Skeletal muscle satellite cell (primary cell): ENCODE measurements at regions not wholly inside any gene's neighbourhood (a gene's known extent, or its start where the extent isn't known, plus 50 kb on each side); places are given as distances from the start of the nearest gene placed in this dataset.

ENCODE experiments used
- H3K27me3 ChIP-seq: 2 replicates; pipeline ENCODE4 v1.7.0; 2013; ENCODE audit warnings: low read length; ENCODE audit not compliant: control insufficient read depth, insufficient read depth
- H3K36me3 ChIP-seq: 2 replicates; pipeline ENCODE4 v1.7.0; 2013; ENCODE audit warnings: mild to moderate bottlenecking, control low read depth, low read length; ENCODE audit not compliant: insufficient read depth
- H3K4me1 ChIP-seq: 2 replicates; pipeline ENCODE4 v1.7.0; 2013; ENCODE audit warnings: low read length; ENCODE audit not compliant: control insufficient read depth, insufficient read depth
- H3K4me2 ChIP-seq: 2 replicates; pipeline ENCODE4 v1.7.0; 2013; ENCODE audit warnings: mild to moderate bottlenecking, low read length
- H3K4me3 ChIP-seq: 2 replicates; pipeline ENCODE4 v1.7.0; 2013; ENCODE audit warnings: low read length
- H3K9ac ChIP-seq: 2 replicates; pipeline ENCODE4 v1.7.0; 2013; ENCODE audit warnings: mild to moderate bottlenecking, low read depth, low read length, moderate library complexity
- H3K9me3 ChIP-seq: replicated peaks from 2 replicates; pipeline ENCODE4 v1.7.0; 2013; ENCODE audit warnings: mild to moderate bottlenecking, control low read depth, low read length

GRCh38 chr5:56612353-56612752 is 203.0 kb upstream of the MAP3K1 start:
- H3K9me3 ChIP-seq = no peaks in the 10 kb centered on the region
- H3K4me1 ChIP-seq = no peaks in the 10 kb centered on the region
- H3K9ac ChIP-seq = no peak overlapping the region
- H3K27me3 ChIP-seq = peaks cover 2% of the 10 kb centered on the region
- no peak overlapping the region for H3K4me3 ChIP-seq
- H3K36me3 ChIP-seq = no peaks in the 10 kb centered on the region
- H3K4me2 ChIP-seq = no peak overlapping the region

DNA sequence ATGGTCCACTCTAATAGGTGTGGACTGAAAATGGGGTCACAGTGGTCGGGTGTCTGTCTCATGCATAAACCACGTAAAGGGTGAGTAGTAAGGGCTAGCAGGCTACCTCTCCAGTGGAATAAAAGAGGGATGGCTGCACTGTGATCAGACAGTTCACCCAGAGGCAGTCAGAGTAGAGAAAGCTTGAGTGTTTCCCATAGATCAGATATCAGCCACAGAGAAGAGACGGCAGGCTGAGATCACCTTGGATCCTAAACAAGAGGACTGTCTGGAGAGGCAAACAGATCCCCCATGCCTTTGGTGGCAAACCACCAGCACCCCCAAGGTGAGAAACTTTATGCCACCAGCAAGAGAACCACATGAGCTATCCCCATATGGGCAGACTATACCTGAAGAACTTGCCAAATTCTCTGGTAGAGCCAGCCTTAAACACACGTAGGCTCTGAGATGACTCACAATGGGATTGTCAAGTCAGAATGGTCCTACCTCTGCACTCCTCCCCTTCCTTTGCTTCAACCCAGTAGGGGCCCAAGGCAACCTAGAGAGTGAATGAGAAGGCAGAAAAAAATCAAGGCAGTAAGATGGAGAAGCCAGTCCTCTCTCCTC is 205.2 kb upstream of the MAP3K1 start:
- H3K9me3 ChIP-seq = no peaks in the 10 kb centered on the region
- no peak overlapping the region for H3K9ac ChIP-seq
- no peaks in the 10 kb centered on the region for H3K4me1 ChIP-seq
- peaks cover 3% of the 10 kb centered on the region for H3K27me3 ChIP-seq
- H3K4me3 ChIP-seq = no peak overlapping the region
- no peaks in the 10 kb centered on the region for H3K36me3 ChIP-seq
- H3K4me2 ChIP-seq = no peak overlapping the region

DNA sequence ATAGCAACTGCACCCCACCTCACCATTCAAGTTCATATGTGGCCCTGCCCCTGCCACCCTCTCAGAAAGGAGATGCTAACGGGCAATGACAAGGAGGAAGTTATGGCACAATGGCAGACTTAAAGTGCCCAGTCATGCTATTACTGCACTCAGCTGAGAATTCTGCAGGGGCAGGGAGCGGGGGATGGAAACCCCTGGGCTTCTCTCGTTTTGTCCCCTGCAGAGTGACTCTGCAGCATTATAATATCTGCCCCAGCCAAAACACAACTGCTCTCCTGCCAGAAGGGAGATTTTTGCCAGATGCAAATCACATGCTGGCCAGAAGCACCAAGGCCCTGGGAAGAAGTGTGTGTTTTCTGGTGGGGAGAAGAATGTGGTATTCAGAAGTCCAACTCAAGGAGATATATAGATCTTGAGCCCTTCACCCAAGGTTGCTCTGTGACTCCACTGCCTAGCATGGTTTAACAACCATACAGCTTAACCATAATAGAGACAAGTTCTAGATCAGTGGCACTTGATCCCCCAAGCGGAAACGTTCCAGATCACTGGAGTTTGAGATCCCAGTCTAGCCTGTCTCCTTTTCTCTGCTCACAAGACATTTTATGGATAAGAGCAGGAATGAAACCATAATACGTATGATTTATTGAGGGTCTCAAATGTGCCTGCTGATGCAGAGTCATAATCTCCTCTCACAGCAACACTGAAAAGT is 207.0 kb upstream of the MAP3K1 start:
- Histone ChIP-seq H3K9ac (no peak overlapping the region), H3K27me3 (peaks cover 3% of the 10 kb centered on the region), H3K4me3 (no peak overlapping the region), H3K9me3 (no peaks in the 10 kb centered on the region), H3K36me3 (no peaks in the 10 kb centered on the region), H3K4me2 (no peak overlapping the region), H3K4me1 (no peaks in the 10 kb centered on the region)

- peaks cover 3% of the 10 kb centered on the region for H3K27me3 ChIP-seq
Measured at GRCh38 chr5:56607551-56607950, 207.8 kb upstream of the MAP3K1 start.

DNA sequence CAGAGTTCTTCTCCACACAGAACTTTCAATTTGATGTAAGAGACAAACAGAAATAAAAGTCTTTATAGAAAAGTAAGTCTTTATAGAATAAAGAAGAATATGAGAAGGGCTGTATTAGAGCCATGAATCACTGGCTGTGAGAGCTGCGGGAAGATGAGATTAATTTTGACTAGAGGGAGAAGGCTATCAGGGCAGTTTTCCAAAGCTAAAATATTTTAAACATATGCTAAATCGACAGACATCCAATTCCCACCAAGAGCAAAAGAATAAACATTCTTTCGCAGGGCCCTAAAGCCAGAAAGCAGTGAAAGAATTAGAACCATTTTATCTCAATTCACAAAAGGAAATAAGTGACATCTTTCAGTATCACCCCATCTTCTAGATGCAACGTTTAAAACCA is 208.3 kb upstream of the MAP3K1 start:
- H3K9ac ChIP-seq = no peak overlapping the region
- H3K4me1 ChIP-seq = no peaks in the 10 kb centered on the region
- no peaks in the 10 kb centered on the region for H3K9me3 ChIP-seq
- H3K27me3 ChIP-seq = peaks cover 3% of the 10 kb centered on the region
- H3K4me3 ChIP-seq = no peak overlapping the region
- H3K36me3 ChIP-seq = no peaks in the 10 kb centered on the region
- no peak overlapping the region for H3K4me2 ChIP-seq

More at GRCh38 chr5:56607551-56607950, 207.8 kb upstream of the MAP3K1 start:
- H3K36me3 ChIP-seq = no peaks in the 10 kb centered on the region
- no peak overlapping the region for H3K9ac ChIP-seq
- no peaks in the 10 kb centered on the region for H3K9me3 ChIP-seq
- H3K4me2 ChIP-seq = no peak overlapping the region
- H3K4me1 ChIP-seq = no peaks in the 10 kb centered on the region
- H3K4me3 ChIP-seq = no peak overlapping the region

- H3K4me1 ChIP-seq = no peaks in the 10 kb centered on the region
- H3K36me3 ChIP-seq = no peaks in the 10 kb centered on the region
- no peak overlapping the region for H3K4me2 ChIP-seq
- H3K27me3 ChIP-seq = peaks cover 7% of the 10 kb centered on the region
- no peak overlapping the region for H3K4me3 ChIP-seq
- H3K9ac ChIP-seq = no peak overlapping the region
- no peaks in the 10 kb centered on the region for H3K9me3 ChIP-seq
Measured at GRCh38 chr5:56606192-56606591, 209.2 kb upstream of the MAP3K1 start.

DNA sequence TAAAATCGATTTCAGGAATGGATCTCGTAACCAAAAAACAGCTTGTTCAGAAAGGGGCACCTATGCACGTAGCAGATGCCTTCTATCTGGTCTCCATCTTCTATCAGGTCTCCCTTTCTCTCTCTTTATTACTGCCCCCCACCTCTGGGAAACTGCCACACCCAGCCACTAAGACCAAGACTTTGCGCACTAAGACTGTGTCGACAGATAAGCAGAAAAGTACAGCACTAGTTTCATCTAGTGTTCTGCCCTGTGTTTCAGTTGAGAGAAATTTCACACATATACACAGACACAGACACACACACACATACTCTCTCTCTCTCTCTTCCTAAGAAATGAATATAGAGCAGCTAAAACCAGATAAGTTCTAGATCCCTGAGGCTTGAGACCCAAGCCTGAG is 210.1 kb upstream of the MAP3K1 start:
- no peaks in the 10 kb centered on the region for H3K36me3 ChIP-seq
- H3K4me2 ChIP-seq = no peak overlapping the region
- no peaks in the 10 kb centered on the region for H3K4me1 ChIP-seq
- peaks cover 11% of the 10 kb centered on the region for H3K27me3 ChIP-seq
- H3K9me3 ChIP-seq = no peaks in the 10 kb centered on the region
- H3K4me3 ChIP-seq = no peak overlapping the region
- no peak overlapping the region for H3K9ac ChIP-seq

GRCh38 chr5:56601641-56602071 is 213.7 kb upstream of the MAP3K1 start:
- no peaks in the 10 kb centered on the region for H3K4me1 ChIP-seq
- no peak overlapping the region for H3K9ac ChIP-seq
- no peaks in the 10 kb centered on the region for H3K9me3 ChIP-seq
- H3K4me3 ChIP-seq = no peak overlapping the region
- H3K4me2 ChIP-seq = no peak overlapping the region
- peaks cover 7% of the 10 kb centered on the region for H3K27me3 ChIP-seq
- no peaks in the 10 kb centered on the region for H3K36me3 ChIP-seq

DNA sequence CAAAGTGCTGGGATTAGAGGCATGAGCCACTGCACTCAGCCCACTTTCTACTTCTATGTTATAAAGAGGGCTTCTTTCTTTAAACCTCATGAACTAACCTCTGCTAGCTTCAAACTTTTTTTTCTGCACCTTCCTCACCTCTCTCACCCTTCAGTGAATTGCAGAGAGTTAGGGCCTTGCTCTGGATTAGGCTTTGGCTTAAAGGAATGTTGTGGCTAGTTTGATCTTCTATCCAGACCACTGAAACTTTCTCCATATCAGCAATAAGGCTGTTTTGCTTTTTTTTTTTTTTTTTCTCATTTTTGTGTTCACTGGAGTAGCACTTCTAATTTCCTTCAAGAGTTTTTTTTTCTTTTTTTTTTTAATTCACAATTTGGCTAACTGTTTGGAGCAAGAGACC is 216.4 kb upstream of the MAP3K1 start:
- Histone ChIP-seq H3K9ac (no peak overlapping the region), H3K4me2 (no peak overlapping the region), H3K36me3 (no peaks in the 10 kb centered on the region), H3K4me1 (no peaks in the 10 kb centered on the region), H3K4me3 (no peak overlapping the region), H3K27me3 (peaks cover 7% of the 10 kb centered on the region), H3K9me3 (no peaks in the 10 kb centered on the region)

DNA sequence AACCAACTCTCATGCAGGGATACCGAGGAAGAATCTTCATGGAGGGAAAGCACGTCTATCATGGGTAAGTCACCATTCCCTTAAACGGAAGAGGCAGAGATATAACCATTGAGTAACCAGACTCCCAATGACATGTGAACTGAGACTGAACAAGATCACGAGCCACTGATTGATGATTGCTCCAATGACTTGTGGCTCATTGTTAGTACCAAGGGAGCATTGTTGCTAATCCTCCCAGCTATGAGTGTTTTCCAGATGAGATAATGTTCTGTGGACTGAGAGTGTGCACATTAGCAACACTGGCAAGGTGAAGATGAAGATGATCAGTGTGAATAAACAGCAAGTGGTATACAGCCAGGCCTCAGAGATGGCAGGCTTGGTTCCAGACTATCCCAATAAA is 219.2 kb upstream of the MAP3K1 start:
- H3K4me1 ChIP-seq = no peaks in the 10 kb centered on the region
- no peaks in the 10 kb centered on the region for H3K36me3 ChIP-seq
- H3K9ac ChIP-seq = no peak overlapping the region
- no peaks in the 10 kb centered on the region for H3K9me3 ChIP-seq
- no peak overlapping the region for H3K4me2 ChIP-seq
- H3K27me3 ChIP-seq = peaks cover 4% of the 10 kb centered on the region
- H3K4me3 ChIP-seq = no peak overlapping the region

DNA sequence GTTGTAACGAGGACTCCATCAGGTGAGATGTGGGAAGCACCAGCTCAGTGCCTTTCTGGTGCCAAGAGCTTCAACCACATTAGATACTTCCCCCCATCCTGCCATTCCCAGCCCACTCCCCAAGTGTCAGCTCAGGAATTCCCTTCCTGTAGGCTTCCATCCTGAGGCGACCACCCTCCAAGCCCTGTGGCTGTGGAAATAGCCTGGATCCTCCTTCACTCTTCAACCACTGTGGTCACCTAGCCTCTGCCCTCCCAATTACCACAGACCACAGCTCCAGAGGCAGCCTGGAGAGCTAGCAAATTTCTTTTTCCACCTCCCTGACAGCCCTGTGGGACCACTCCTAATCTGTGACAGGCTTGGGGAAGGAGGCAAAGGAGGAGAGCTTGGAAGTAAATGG is 219.8 kb upstream of the MAP3K1 start:
- no peak overlapping the region for H3K9ac ChIP-seq
- H3K9me3 ChIP-seq = no peaks in the 10 kb centered on the region
- H3K4me2 ChIP-seq = no peak overlapping the region
- H3K4me1 ChIP-seq = no peaks in the 10 kb centered on the region
- H3K27me3 ChIP-seq = no peaks in the 10 kb centered on the region
- no peak overlapping the region for H3K4me3 ChIP-seq
- no peaks in the 10 kb centered on the region for H3K36me3 ChIP-seq

GRCh38 chr5:56594792-56595191 is 220.6 kb upstream of the MAP3K1 start:
- H3K9me3 ChIP-seq = no peaks in the 10 kb centered on the region
- peaks cover 2% of the 10 kb centered on the region for H3K27me3 ChIP-seq
- H3K4me1 ChIP-seq = no peaks in the 10 kb centered on the region
- no peak overlapping the region for H3K4me3 ChIP-seq
- H3K4me2 ChIP-seq = no peak overlapping the region
- no peak overlapping the region for H3K9ac ChIP-seq
- no peaks in the 10 kb centered on the region for H3K36me3 ChIP-seq
